GM21515 (cell line): ENCODE measurements at regions not wholly inside any gene's neighbourhood (a gene's known extent, or its start where the extent isn't known, plus 50 kb on each side); places are given as distances from the start of the nearest gene placed in this dataset.
"Not testable (repeated sequence)": the region's sequence is repeated elsewhere in the genome, so short reads cannot be mapped to it uniquely, and the experiment has no call there.

ENCODE experiments used
- ATAC-seq: cut with Tn5 transposase; IDR thresholded peaks from one replicate; pipeline ENCODE4 v1.9.1; 2021; ENCODE audit not compliant: unreplicated experiment

DNA sequence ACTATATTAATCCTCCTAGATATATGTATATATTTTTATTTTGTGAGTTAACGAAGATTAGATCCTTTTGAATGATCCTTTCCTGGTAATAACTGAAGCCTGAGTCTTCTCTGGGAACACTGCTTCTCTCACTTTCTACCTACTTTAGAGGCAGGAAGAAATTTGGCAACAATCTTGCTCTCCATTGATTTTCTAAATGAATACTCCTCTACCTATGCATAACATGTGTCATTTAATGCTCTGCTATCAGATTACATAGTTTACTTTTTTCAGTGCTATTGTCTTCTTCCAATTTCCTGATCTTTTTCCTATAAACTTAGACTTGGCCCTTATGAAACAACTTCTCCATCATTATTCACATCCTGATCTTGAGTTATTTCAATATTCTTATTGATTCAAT lies 60.4 kb upstream of the PDHA2 start:
- ATAC-seq, result no peak

DNA sequence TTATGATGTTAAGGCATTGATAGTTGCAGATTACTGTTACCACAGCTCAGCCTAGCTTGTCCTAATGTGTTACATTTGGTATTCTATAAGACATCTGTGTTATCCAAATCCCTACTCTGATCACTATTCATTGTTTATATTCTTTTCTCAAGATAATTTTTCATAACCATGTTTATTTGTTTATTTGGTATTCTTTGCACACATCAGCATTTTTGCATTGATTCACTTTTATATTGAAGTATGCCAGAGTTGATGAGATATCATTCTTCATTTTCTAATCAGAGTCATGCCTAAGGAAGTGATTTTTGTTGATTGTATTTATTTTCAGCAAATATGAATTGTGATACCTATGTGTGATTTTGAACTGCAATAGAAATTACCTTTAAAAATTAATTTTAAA lies 61.2 kb upstream of the PDHA2 start:
- no peak for ATAC-seq

DNA sequence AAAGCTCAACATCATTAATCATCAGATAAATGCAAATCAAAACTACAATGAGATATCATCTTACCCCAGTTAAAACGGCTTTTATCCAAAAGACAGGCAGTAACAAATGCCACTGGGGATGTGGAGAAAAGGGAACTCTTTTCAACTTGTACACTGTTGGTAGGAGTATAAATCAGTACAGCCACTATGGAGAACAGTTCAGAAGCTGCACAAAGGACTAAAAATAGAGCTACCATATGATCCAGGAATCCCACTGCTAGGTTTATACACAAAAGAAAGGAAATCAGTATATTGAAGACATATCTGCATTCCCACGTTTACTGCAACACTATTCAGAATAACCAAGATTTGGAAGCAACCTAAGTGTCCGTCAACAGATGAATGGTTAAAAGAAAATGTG lies 69.3 kb upstream of the PDHA2 start:
- not testable (repeated sequence) for ATAC-seq

DNA sequence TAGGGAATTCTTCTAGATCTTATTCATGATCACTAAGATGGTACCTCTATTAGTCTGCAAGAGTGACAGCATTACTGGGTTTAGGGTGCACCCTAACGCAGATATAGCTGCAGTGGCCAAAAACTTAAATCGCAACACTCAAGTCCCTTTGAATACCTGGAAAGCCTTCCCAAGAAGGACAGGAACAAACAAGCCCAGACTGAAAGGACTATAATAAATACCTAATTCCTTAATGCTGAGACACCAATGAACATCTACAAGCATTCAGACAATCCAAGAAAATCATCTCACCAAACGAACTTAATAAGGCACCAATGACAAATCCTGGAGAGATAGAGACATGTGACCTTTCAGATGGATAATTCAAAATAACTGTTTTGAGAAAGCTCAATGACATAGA lies 74.9 kb upstream of the PDHA2 start:
- ATAC-seq, result no peak

DNA sequence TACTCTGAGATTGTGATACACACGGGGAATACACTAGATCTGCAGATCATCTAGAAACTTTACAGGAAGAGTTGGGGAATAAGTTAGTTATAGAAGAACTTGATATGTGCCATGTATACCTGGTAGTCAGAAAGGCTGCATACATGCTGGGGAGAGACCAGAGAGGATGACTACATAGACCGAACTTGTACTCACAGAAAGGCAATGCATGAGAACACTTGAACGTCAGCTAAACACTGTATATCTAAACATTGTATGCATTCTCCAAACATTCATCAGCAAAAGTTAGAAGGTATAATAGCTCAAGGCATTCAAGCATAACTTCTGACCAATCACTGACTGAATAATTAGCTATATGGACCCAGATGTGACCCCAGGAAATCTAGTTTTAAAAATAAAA lies 78.0 kb upstream of the PDHA2 start:
- no peak for ATAC-seq

DNA sequence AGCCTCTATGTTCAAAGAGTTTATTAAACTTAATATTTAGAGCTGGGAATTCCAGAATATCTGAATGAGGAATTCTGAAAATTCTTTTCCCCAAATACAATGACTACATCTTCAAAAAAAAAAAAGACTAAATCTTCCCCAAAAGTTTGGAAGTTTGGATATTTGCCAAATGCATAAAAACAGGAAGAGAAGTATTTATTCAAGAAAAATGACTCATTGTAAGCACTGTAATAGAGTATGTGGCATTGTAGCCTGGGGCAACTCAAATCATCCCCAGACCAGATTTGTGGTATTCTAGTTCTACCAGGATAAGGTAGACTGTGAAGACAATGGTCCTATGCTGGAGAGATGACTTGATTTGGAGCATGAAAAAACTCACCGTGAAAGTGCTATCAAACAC lies 78.5 kb upstream of the PDHA2 start:
- no peak for ATAC-seq

DNA sequence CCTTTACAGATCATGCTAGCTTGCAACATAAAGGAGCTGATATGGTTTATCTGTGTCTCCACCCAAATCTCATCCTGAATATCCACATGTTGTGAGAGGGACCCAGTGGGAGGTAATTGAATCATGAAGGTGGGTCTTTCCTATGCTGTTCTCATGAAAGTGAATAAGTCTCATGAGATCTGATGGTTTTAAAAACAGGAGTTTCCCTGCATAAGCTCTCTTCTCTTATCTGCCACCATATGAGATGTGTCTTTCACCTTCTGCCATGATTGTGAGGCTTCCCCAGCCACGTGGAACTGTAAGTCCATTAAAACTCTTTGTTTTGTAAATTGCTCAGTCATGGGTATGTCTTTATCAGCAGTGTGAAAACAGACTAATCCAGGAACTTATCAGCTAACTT lies 79.2 kb upstream of the PDHA2 start:
- not testable (repeated sequence) for ATAC-seq

DNA sequence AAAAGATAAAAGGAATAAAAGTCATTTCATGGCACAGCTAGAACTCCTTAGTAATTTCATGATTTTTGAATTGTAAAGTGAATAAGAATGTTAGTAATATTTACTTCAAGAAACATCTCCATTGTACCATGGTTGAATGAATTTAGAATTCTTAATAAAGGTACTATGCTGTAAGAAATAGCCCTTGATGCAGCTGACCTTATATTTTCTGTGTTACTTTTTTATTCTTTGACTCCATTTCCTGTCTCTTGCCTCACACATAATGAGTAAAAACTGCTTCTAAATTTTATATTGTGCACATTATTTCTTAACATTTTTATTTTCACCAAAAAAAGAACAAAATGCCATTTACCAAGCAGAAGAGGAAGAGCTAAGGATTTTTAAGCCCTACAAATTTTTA lies 81.9 kb upstream of the PDHA2 start:
- no peak for ATAC-seq

DNA sequence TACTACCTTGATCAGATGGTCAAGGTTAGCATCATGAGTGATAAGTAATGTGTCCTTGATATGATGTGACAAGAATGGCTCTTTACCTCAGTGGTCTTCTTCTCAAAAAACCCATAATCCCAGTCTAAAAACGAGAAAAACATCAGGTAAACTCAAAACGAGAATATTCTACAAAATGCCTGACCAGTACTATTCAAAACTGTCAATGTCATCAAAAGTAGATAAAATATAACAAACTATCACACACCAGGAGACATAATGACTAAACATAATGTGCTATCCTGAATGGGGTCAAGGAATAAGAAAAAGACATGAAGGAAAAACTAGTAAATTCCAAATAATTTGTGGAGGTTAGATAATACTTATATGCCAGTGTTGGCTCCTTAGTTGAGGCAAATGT lies 85.2 kb upstream of the PDHA2 start:
- no peak for ATAC-seq

DNA sequence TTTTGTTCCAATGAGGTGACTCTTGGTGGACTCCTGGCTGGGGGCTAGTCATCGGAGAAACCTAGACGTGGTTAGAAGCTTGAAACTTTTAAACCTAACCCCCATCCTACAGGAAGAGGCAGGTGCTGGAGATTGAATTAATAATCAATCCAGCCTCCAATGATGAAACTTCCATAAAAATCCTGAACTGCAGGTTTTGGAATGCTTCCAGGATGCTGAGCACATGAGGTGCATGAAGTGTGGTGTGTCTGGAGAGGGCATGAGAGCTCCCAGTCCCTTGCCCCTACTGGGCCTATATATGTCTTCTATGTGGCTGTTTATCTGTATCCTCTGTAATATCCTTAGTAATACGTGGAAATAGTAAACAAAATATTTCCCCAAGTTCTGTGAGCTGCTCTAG lies 90.7 kb upstream of the PDHA2 start:
- ATAC-seq, result no peak

DNA sequence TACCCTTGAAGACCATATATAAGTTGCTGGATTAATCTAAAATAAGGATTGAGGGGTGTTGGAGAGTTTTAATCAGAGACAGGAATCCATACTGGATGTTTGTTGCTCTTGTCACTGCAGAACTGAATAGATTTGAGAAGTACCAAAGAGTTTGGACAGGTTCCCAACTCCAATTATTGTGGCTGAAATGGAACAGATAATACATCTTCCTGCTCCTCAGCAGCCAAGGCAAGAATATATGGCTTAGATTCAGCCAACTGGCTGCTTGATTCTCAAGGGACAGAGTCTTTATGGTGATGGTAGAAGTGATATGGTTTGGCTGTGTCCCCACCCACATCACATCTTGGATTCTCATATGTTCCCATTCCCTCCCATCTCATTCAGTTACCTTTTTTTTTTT lies 97.0 kb upstream of the PDHA2 start:
- no peak for ATAC-seq

DNA sequence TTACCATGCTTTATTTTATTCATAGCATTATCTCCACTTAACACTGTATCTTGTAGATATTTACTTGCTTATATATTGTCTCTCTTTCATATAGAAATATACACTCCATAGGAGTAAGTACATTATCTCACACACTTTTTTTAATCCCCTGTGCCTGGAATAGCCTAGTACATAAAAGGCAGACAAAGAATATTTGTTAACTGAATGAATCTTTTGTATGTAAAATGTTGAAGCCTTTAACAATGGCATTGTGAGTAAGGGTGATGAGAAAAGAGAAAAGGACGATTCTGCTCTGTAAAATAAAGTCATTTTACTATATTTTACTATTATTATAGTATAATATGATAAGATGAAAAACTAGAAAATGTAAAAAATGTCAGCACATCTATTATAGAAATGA lies 97.7 kb upstream of the PDHA2 start:
- ATAC-seq, result no peak

DNA sequence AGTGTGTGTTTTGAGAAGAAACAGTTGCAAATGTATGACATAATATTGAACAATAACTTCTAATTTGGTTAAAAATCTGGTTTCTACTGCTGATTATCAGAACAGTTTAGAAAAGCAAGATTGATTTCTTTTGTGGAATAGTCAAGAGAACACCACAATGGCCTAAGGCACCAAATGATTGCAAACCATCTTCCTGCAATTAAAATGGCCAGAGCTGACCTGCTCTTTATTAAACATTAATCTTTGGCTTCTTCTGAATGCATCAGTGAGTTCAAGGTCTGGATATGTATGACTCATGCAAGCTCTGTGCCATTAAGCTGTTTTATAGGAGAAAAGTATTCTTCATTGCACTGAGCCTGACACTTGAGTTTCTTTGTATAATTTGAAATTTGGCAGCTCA lies 107.8 kb upstream of the PDHA2 start:
- no peak for ATAC-seq

DNA sequence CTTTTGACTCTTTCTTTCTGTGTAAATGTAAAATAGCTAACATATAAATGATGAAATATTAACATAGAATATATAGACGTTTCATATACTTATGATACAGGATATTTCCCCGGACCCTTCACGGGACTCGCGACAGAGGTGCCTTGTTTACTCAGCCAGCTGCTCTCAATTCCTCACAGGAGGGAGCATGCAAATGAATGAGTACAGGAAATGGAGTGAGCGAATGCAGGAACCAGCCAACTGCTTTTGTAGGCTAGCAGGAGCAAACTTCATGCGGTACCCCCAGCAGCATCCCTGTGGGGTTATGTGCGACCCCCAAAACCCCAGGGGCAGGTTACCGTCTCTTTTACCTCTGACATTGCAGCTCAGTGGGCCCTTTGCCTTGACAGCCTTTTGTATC lies 110.3 kb upstream of the PDHA2 start:
- no peak for ATAC-seq

DNA sequence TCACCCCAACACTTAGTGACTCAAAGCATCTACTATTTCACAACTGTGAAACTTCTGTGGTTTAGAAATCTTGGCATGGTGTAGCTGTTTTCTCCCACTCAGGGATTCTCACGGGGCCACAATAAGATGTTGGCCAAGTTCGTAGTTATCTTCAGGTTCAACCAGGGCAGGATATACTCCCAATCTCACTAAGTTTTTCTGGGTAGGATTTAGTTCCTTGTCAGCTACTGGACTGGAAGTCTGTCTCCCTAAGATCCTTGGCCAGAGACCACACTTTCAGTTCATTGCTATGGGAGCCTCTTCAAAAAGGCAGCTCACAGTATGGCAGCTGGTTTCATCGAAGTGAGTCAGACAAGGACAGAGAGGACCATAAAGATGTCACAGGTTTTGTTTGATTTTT lies 111.7 kb upstream of the PDHA2 start:
- ATAC-seq, result no peak

DNA sequence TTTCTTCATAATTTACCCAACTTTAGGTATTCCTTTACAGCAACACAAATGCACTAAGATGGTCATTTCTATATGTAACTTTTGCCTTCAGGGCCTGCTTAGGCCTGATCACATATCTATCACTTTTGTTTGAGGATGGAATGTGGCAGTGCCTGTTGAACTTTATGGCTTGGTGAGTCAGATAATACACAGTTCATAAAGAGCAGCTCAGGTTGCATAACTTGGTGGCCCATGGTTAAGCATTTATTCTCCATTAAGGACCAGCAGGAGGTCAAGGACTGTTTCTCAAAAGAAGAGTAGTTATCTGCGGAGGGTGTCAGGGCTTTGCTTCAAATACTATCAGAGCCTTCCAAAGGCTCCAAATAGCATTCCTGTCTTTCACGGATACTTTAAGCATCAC lies 124.1 kb upstream of the PDHA2 start:
- ATAC-seq, result no peak

DNA sequence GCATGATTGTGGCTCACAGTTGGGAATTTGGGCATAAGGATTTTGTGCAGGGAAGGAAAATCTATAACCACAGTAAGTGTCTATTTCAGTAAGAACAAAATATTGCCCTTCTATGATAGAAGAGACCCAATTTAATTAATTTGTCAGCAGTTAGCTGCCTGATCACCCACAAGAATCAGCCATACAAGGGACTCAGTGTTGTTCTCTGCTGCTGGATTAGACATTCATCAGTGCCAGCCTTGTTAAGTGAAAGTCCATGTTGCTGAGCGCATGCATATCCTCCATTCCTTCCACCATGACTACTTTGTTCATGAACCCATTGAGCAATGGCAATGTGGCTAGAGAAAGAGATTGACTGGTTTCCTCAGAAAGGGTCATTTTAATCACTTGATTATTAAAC lies 125.3 kb upstream of the PDHA2 start:
- ATAC-seq, result no peak

DNA sequence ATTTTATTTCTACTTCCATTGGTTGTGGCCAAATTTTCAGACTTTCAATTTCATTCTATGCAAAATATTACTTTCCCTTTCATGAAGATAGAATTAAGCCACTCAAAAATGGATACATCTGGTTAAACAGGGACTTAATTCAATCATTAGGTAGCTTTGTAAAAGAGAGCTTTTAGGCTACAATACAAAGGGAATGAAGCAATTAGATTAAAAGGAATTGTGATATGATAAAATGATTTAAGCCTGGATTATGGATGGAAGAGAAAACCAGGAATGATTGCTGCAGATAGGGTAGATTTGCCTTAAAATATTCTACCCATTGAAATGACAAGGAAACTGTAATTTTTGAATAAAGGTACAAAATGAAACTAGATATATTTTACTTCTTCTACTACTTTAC lies 134.6 kb upstream of the PDHA2 start:
- no peak for ATAC-seq

DNA sequence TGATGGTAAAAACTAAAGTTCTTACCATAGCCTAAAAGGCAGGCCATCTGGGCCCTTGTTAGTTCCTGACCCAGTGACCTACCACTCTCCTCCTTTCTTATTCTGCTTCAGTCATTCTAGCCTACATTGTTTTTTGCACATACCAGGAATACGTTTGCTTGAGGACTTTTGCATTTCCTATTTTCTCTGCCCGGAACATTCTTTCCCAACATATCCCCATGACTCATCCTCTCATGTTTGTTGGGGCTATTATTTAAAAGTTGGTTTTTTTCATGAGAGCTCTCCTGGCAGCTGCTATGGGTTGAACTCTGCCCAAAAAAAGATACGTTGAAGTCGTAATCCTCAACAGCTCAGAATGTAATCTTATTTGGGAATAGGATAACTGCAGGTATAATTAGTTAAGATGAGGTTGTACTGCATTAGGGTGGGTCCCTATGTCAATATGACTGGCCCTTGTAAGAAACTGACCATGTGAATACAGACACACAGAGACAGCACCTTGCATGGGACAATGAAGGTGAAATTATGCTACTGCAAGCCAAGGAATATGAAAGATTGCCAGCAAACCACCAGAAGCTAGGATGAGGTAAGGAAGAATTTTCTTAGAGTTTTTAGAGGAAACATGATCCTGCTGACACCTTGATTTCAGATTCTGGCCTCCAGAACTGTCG lies 138.3 kb upstream of the PDHA2 start:
- ATAC-seq, result no peak

DNA sequence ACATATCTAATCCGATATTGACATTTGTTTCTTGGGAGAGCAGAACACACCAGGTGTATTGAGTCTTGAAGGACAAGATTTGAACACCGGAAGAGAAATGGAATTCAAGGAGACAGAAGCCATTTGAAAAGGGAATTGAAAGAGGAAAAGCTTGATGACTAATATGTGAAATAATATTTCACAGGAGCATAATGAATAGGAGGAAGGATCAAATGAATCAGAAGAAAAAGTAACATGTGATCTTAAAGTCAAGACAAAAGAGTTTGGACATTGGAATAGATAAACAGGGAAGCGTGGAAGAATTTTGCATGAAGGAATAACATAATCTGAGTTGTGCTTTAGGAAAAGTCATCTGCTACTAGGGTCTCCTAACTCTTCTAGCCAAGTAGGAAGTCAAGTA lies 145.5 kb upstream of the PDHA2 start:
- ATAC-seq, result no peak

DNA sequence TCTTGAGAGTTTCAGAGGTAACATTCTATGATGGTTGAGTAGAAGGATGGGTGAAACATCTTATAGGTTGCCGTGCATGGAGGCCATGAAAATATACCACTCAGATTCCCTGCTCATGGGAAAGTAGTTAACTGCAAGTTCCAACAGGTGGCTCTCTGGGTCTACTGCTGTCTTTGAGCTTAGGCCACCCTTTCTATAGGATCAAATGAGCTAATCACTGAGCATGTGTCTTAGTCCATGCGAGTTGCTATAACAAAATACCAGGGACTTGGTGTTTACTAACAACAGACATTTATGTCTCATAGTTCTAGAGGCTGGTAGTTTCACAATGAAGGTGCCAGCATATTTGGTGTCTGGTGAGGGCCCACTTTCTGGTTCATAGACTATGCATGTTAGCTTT lies 144.8 kb upstream of the UNC5C start:
- no peak for ATAC-seq

DNA sequence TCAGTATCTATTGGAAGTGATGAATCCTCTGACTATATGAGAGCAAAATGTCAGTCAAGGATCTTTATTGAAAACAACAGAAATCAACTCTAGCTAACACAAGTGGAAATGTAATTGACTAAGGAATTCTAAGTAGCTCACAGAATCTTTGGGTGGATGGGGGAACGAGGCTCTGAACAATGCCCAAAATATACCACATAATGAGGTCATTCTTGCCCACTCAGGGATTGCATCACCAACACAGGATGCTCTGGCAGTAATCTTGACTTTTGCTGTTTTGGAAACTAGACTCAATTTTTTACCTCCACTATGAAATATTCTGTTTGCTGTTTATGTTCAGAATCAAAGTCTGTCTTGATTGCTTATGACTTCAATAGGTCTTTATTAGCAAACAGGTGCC lies 127.4 kb upstream of the UNC5C start:
- no peak for ATAC-seq

DNA sequence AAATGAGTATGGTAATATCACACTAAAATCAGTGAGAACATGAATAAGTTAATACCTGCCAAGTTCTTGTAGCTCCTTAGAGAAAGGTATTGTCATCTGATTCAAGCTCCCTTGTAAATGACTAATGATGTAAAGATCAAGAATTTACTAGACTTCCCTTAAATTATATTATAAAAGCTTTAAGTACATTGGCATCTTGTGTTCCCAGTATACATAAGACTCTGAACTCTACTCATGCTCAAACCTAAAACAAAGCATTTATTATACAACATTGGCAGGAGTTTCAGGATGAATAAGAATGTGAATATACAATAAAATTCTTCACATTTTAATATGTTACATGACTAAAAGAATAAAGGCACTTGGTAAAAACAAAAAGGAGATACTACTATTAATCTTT lies 126.8 kb upstream of the UNC5C start:
- no peak for ATAC-seq

DNA sequence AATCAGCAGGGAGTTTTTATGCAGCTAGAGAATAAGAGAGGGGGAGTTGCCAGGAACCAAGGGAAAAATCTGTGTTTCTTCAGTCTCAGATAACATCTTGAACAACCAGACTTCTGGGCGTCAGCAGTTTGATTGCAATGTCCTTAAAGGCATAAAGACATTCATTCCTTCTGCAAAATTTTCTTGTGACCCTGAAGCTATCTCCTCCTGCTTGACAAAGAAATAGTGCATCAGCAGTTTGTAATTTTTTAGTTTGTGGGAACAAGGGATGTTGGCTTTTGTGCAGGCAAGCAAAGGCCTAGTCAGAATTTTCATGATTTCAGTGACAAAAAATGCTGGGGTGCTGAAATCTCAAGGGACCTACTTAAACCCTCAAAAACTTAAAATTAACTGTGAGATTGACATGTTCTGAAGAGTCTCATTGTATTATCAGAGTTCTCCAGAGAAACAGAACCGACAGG lies 125.8 kb upstream of the UNC5C start:
- ATAC-seq, result no peak
